ENCODE measurements at regions not wholly inside any gene's neighbourhood (a gene's known extent, or its start where the extent isn't known, plus 50 kb on each side); places are given as distances from the start of the nearest gene placed in this dataset.

- no peak for DNase-seq
- H3K27ac ChIP-seq: no peak overlapping the region
- H3K4me1 ChIP-seq: no peaks in the 10 kb centered on the region
- TF ChIP-seq POLR2A (IDR thresholded peaks at IDR 0.05) (no peak), CTCF (IDR thresholded peaks at IDR 0.05) (no peak)
- H3K4me3 ChIP-seq: no peak overlapping the region
- H3K36me3 ChIP-seq: no peaks in the 10 kb centered on the region
- no peaks in the 10 kb centered on the region for H3K27me3 ChIP-seq
- H3K9me3 ChIP-seq: no peaks in the 10 kb centered on the region
These were observed 466.9 kb upstream of the LRRC4C start for GRCh38 chr11:41926339-41926738.

- H3K4me3 ChIP-seq: no peak overlapping the region
- no peaks in the 10 kb centered on the region for H3K27me3 ChIP-seq
- no peak for DNase-seq
- H3K4me1 ChIP-seq: no peaks in the 10 kb centered on the region
- no peak overlapping the region for H3K27ac ChIP-seq
- H3K9me3 ChIP-seq: no peaks in the 10 kb centered on the region
- no peaks in the 10 kb centered on the region for H3K36me3 ChIP-seq
- TF ChIP-seq CTCF (IDR thresholded peaks at IDR 0.05) (no peak), POLR2A (IDR thresholded peaks at IDR 0.05) (no peak)
These were observed 475.8 kb upstream of the LRRC4C start for GRCh38 chr11:41935241-41935640.

GRCh38 chr11:41935795-41936194, 476.3 kb upstream of the LRRC4C start:
- Histone ChIP-seq H3K36me3 (no peaks in the 10 kb centered on the region), H3K4me3 (no peak overlapping the region), H3K27me3 (no peaks in the 10 kb centered on the region), H3K27ac (no peak overlapping the region), H3K4me1 (no peaks in the 10 kb centered on the region), H3K9me3 (no peaks in the 10 kb centered on the region)
- DNase-seq: no peak
- TF ChIP-seq CTCF (IDR thresholded peaks at IDR 0.05): no peak
- TF ChIP-seq POLR2A (IDR thresholded peaks at IDR 0.05): no peak

GRCh38 chr11:41943656-41944055, 484.2 kb upstream of the LRRC4C start:
- no peak overlapping the region for H3K4me3 ChIP-seq
- no peaks in the 10 kb centered on the region for H3K36me3 ChIP-seq
- TF ChIP-seq POLR2A (IDR thresholded peaks at IDR 0.05) (no peak), CTCF (IDR thresholded peaks at IDR 0.05) (no peak)
- no peaks in the 10 kb centered on the region for H3K27me3 ChIP-seq
- DNase-seq: no peak
- no peaks in the 10 kb centered on the region for H3K4me1 ChIP-seq
- no peak overlapping the region for H3K27ac ChIP-seq
- H3K9me3 ChIP-seq: no peaks in the 10 kb centered on the region

- Histone ChIP-seq H3K9me3 (no peaks in the 10 kb centered on the region), H3K36me3 (no peaks in the 10 kb centered on the region), H3K27me3 (no peaks in the 10 kb centered on the region), H3K4me1 (no peaks in the 10 kb centered on the region), H3K4me3 (no peak overlapping the region), H3K27ac (no peak overlapping the region)
- no peak for TF ChIP-seq CTCF (IDR thresholded peaks at IDR 0.05)
- TF ChIP-seq POLR2A (IDR thresholded peaks at IDR 0.05): no peak
- no peak for DNase-seq
These were observed 487.9 kb upstream of the LRRC4C start for GRCh38 chr11:41947392-41947791.

GRCh38 chr11:41950470-41951143, 491.2 kb upstream of the LRRC4C start:
- H3K36me3 ChIP-seq: no peaks in the 10 kb centered on the region
- no peak overlapping the region for H3K27ac ChIP-seq
- H3K27me3 ChIP-seq: no peaks in the 10 kb centered on the region
- no peak for TF ChIP-seq POLR2A (IDR thresholded peaks at IDR 0.05)
- no peak for TF ChIP-seq CTCF (IDR thresholded peaks at IDR 0.05)
- H3K9me3 ChIP-seq: no peaks in the 10 kb centered on the region
- no peak overlapping the region for H3K4me3 ChIP-seq
- no peaks in the 10 kb centered on the region for H3K4me1 ChIP-seq
- no peak for DNase-seq

Measured in Peyer's patch (tissue), 4 donors.